WTC11 (cell line): ENCODE measurements at regions not wholly inside any gene's neighbourhood (a gene's known extent, or its start where the extent isn't known, plus 50 kb on each side); places are given as distances from the start of the nearest gene placed in this dataset.

Source experiments
- CTCF ChIP-seq: fragments of 200-600 bp; IDR thresholded peaks from 2 replicates; pipeline ENCODE4 v1.8.0; 2022; ENCODE audit warnings: antibody characterized with exemption
- E2F1 ChIP-seq: sonication (generic); formaldehyde crosslinking; IDR thresholded peaks from 2 replicates; pipeline ENCODE4 v1.8.0; 2022; ENCODE audit warnings: mild to moderate bottlenecking, missing genetic modification reagents
- GABPB1 ChIP-seq: sonication (generic); formaldehyde crosslinking; IDR thresholded peaks from 2 replicates; pipeline ENCODE4 v1.8.1; 2023; ENCODE audit warnings: mild to moderate bottlenecking, missing genetic modification reagents
- NR3C1 ChIP-seq: sonication (generic); formaldehyde crosslinking; conservative IDR thresholded peaks from 2 replicates; pipeline ENCODE4 v1.8.1; 2023; ENCODE audit warnings: low read depth, mild to moderate bottlenecking, missing genetic modification reagents
- SMAD4 ChIP-seq: sonication (generic); formaldehyde crosslinking; IDR thresholded peaks from 2 replicates; pipeline ENCODE4 v1.8.0; 2022; ENCODE audit warnings: mild to moderate bottlenecking, missing genetic modification reagents
- SP1 ChIP-seq: sonication (generic); formaldehyde crosslinking; conservative IDR thresholded peaks from 2 replicates; pipeline ENCODE4 v1.8.1; 2022; ENCODE audit warnings: missing genetic modification reagents
- USF2 ChIP-seq: sonication (generic); formaldehyde crosslinking; IDR thresholded peaks from 2 replicates; pipeline ENCODE4 v1.8.1; 2023; ENCODE audit warnings: mild to moderate bottlenecking, missing genetic modification reagents, moderate library complexity
- ZNF423 ChIP-seq: fragments of 250-450 bp; sonication (Bioruptor Pico); IDR thresholded peaks from 2 replicates; pipeline ENCODE4 v2.1.2; 2022; ENCODE audit warnings: mild to moderate bottlenecking, moderate library complexity
- TF ChIP-seq, protein P1 (sequence below): sonication (generic); formaldehyde crosslinking; IDR thresholded peaks from 2 replicates; pipeline ENCODE4 v1.8.1; 2022; ENCODE audit warnings: low read depth, mild to moderate bottlenecking, moderate library complexity, missing genetic modification reagents, borderline replicate concordance
- TF ChIP-seq, protein P2 (sequence below): sonication (generic); formaldehyde crosslinking; IDR thresholded peaks from 2 replicates; pipeline ENCODE4 v1.8.1; 2022; ENCODE audit warnings: mild to moderate bottlenecking, moderate library complexity, missing genetic modification reagents

DNA sequence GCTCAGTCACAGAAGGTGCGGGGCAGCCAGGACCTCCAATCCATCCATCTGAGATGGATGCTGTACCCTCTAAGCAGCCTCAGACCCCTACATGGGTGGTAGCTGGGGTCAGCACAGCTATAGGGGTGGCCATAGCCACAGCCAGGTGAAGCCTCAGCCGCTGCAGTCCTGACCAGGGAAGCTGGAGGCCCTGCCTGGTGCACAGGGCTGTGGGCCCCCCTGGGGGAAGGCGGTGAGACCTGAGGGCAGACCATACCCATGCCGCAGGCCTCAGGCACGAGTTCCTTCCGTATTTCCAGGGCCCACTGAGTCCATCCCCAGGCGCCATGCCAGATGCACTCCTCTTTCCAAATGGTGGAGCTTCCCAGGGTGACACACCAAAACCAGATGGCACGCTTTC, 96.6 kb upstream of the KDM7A start:
- TF ChIP-seq, protein P1, sequence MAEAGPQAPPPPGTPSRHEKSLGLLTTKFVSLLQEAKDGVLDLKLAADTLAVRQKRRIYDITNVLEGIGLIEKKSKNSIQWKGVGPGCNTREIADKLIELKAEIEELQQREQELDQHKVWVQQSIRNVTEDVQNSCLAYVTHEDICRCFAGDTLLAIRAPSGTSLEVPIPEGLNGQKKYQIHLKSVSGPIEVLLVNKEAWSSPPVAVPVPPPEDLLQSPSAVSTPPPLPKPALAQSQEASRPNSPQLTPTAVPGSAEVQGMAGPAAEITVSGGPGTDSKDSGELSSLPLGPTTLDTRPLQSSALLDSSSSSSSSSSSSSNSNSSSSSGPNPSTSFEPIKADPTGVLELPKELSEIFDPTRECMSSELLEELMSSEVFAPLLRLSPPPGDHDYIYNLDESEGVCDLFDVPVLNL (CRISPR knock-in tag), result no peak
- no peak for TF ChIP-seq NR3C1 (CRISPR knock-in tag)
- no peak for TF ChIP-seq CTCF
- TF ChIP-seq USF2 (CRISPR knock-in tag), result no peak
- TF ChIP-seq ZNF423 (CRISPR knock-in tag), result no peak
- TF ChIP-seq SMAD4 (CRISPR knock-in tag), result no peak
- TF ChIP-seq GABPB1 (CRISPR knock-in tag), result no peak
- no peak for TF ChIP-seq SP1
- TF ChIP-seq, protein P2, sequence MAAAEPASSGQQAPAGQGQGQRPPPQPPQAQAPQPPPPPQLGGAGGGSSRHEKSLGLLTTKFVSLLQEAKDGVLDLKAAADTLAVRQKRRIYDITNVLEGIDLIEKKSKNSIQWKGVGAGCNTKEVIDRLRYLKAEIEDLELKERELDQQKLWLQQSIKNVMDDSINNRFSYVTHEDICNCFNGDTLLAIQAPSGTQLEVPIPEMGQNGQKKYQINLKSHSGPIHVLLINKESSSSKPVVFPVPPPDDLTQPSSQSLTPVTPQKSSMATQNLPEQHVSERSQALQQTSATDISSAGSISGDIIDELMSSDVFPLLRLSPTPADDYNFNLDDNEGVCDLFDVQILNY (CRISPR knock-in tag), result no peak
- TF ChIP-seq E2F1 (CRISPR knock-in tag), result no peak
